Esophagus muscularis mucosa (tissue), 3 donors: ENCODE measurements at regions not wholly inside any gene's neighbourhood (a gene's known extent, or its start where the extent isn't known, plus 50 kb on each side); places are given as distances from the start of the nearest gene placed in this dataset.

Source experiments
- CTCF ChIP-seq, 3 experiments: fragments of 200-600 bp in 2 of 3; fragments of 450-650 bp in 1 of 3; sonication (generic) in 2 of 3; IDR thresholded peaks; one replicate each; pipeline ENCODE4 v1.5.1; 2017 to 2019; ENCODE audit warnings: antibody characterized with exemption in 3 of 3, mild to moderate bottlenecking in 2 of 3, moderate library complexity in 1 of 3
- POLR2A ChIP-seq: fragments of 450-650 bp; IDR thresholded peaks from one replicate; pipeline ENCODE4 v1.6.1; 2017; ENCODE audit warnings: antibody characterized with exemption, moderate library complexity, mild to moderate bottlenecking, low read depth

GRCh38 chrX:39477762-39478120, 620.0 kb downstream of the BCOR start:
- TF ChIP-seq CTCF (IDR thresholded peaks at IDR 0.05) (no peak), POLR2A (no peak)
